Ectodermal cell (in vitro differentiated cells): ENCODE measurements at regions not wholly inside any gene's neighbourhood (a gene's known extent, or its start where the extent isn't known, plus 50 kb on each side); places are given as distances from the start of the nearest gene placed in this dataset.

Experiments used
- H3K27ac ChIP-seq: 2 replicates; pipeline ENCODE4 v1.7.0; 2013; ENCODE audit warnings: mild to moderate bottlenecking, low read depth, low read length; ENCODE audit not compliant: insufficient read depth, poor library complexity, severe bottlenecking
- H3K27me3 ChIP-seq: 2 replicates; pipeline ENCODE4 v1.7.0; 2013; ENCODE audit warnings: mild to moderate bottlenecking, low read length; ENCODE audit not compliant: insufficient read depth, control insufficient read depth, poor library complexity, severe bottlenecking
- H3K36me3 ChIP-seq: one replicate; pipeline ENCODE4 v1.7.0; 2013; ENCODE audit warnings: low read length; ENCODE audit not compliant: control insufficient read depth, insufficient read depth
- H3K4me1 ChIP-seq: one replicate; pipeline ENCODE4 v1.7.0; 2013; ENCODE audit warnings: low read length; ENCODE audit not compliant: control insufficient read depth, insufficient read depth
- H3K4me3 ChIP-seq: 2 replicates; pipeline ENCODE4 v1.7.0; 2013; ENCODE audit warnings: low read depth, low read length, control low read depth; ENCODE audit not compliant: insufficient read depth
- H3K9me3 ChIP-seq: 2 replicates; pipeline ENCODE4 v1.7.0; 2013; ENCODE audit warnings: mild to moderate bottlenecking, low read length, moderate library complexity; ENCODE audit not compliant: control insufficient read depth
- WGBS, 2 experiments: methylation state at CpG; one replicate each; pipeline ENCODE4 v1.1.7; 2013; ENCODE audit warnings: missing lambda C conversion rate in 2 of 2; 5-methylcytosine and 5-hydroxymethylcytosine counted together

GRCh38 chr2:57981083-57981768 lies 65.4 kb upstream of the VRK2 start:
- Histone ChIP-seq H3K4me1 (no peaks in the 10 kb centered on the region), H3K9me3 (no peaks in the 10 kb centered on the region), H3K36me3 (no peaks in the 10 kb centered on the region), H3K4me3 (no peak overlapping the region), H3K27me3 (no peaks in the 10 kb centered on the region), H3K27ac (no peak overlapping the region)
- WGBS, 2 experiments, result 88% methylated on average over 1 of the region's 1 CpG; no CpG with 5 or more reads in 1 of the 2 experiments

GRCh38 chr2:57987835-57988573 lies 58.6 kb upstream of the VRK2 start:
- Histone ChIP-seq H3K36me3 (no peaks in the 10 kb centered on the region), H3K27ac (no peak overlapping the region), H3K27me3 (no peaks in the 10 kb centered on the region), H3K9me3 (no peaks in the 10 kb centered on the region), H3K4me1 (no peaks in the 10 kb centered on the region), H3K4me3 (no peak overlapping the region)

- 81 to 88% methylated on average over 2 of the region's 2 CpGs for WGBS, 2 experiments
- H3K36me3 ChIP-seq, result no peaks in the 10 kb centered on the region
- no peak overlapping the region for H3K27ac ChIP-seq
- H3K27me3 ChIP-seq, result no peaks in the 10 kb centered on the region
- H3K4me3 ChIP-seq, result no peak overlapping the region
- H3K4me1 ChIP-seq, result no peaks in the 10 kb centered on the region
- H3K9me3 ChIP-seq, result no peaks in the 10 kb centered on the region
Measured at GRCh38 chr2:57990118-57990725, 56.4 kb upstream of the VRK2 start.
